C1 segment of cervical spinal cord (tissue), 14 donors: ENCODE measurements at regions not wholly inside any gene's neighbourhood (a gene's known extent, or its start where the extent isn't known, plus 50 kb on each side); places are given as distances from the start of the nearest gene placed in this dataset.

ENCODE experiments used
- DNase-seq, 14 donors: peaks; one replicate each; lab custom pipeline; 2025; lab: John Stamatoyannopoulos, UW

DNA sequence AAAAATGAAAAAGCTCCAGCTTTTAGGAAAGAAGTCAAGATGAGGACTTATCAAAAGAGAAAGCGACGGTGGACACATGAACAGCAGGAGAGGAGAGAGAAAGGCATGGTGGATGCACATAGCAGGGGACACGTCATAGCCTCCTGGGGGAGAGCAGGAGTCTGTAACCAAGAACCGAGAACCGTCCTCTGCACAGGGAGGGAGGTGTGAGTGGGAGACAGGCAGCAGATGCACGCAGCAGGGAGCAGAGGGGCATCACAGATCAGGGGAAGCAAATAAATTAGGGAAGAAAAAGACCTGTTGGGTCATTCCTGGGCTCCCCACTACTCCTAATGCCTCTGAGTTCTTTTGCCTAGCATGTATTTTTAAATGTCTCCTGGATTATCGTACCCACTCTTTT lies 138.1 kb upstream of the RMST start:
- no peak for DNase-seq

GRCh38 chr12:97335115-97335514 lies 127.5 kb upstream of the RMST start:
- DNase-seq = no peak

DNA sequence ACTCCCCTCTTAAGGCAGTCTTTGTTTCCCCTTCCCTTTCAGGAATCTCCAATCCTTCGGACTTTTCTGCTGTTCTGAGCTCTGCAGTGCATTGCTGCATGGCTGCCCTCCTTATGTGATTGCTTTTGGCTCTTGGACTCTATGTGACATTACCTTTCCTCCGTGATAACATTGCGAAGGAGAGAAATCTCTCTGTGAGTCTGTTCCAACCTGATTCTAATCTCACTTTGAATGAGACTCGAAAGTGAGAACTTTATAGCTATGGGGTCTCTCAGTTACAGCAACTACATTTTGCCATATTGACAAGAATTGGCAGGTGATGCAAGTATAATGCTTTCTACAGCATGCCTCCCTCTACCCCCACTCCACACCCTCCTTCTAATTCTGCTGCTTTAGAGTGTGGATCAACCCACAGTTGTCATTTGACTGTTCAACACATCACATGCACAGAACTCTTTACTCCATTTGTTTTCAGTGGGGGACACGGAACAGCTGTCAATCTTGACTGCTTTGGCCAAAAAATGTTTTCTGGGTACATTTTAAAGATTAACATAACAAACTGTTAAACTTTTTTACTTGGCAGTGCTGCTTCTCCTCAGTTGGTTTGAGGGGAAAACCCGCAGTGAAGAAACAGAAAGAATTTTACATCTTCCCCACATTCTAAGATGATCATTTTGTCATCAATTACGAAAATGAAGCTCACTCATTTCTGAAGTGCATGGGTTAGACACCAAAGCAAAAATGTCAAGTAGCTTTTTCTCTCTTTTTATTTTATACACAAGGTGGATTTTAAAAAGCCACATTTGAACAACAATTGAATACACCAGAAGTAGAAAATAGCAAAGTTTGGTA lies 125.5 kb upstream of the RMST start:
- no peak for DNase-seq

DNA sequence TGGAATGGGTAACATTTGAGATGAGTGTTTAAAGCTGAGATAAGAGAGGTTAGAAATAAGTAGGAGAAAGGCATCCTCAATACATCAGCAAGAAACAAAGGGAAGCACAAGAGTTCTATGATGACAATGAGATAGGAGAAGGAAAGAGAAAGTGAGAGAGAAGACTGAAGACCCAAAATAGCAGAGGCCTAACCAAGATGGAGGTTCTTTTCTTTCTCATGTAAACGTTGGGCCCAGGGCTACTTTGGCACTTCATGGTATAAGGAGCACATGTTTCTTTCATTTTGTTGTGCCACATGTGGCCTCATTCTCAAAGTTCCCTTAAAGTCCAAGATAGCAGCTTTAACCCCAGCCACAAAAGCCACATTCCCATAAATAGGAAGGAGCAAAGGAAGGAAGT lies 120.5 kb upstream of the RMST start:
- DNase-seq = no peak

DNA sequence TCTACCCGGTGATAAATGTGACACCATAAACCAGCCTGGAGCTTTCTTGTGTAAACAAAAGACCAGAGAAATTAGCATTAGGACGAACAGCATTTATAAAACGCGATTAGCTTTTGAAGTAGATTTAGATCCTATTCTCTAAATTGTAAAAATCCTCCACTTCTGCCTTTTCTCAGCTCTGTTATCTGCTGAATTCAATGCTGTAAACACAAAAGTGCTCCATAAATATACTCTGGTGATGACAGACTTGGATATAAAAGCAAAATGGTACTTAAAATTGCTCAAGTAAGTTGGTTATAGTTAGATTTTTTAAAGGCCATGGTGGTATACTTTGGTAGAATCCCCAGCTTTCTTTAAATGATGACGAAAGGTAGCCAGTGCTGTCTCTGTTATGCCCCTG lies 114.6 kb upstream of the RMST start:
- no peak for DNase-seq

DNA sequence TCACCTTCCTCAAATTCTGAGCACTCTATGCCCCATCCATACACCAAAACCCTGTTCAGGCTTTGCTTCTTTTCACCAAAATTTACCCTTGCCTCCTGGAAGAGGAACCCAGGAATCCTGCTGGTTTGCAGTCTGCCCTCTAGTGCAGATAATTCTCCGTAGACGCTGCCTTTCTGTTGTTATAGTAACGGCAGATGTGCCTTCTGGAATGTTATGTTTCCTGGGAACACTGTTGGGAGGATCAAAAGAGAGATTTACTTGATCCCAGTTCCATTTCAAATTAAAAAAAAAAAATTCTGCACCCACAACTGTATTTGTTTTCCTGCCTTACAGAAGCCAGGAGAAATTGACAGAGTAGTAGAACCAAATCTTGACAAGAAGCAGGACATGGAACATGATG lies 104.2 kb upstream of the RMST start:
- no peak for DNase-seq

- no peak for DNase-seq
Measured at GRCh38 chr12:97359021-97359690, 103.4 kb upstream of the RMST start.

DNA sequence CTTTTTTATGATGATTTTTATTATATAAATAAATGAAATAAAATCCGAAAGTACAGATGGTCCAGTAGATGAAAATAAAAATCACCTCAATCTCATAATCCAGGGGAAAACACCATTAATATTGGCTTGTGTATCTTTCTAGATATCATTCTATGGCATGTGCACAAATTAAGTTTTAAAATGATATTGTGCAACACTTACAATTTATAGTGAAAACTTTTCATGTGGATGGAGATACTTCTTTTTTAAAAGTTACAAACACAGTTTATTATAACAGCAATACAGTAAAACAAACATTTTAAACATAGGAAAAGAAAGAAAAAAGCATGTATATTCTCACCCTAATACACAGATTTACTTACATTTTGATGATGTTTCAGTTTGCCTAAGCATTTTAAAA lies 98.9 kb upstream of the RMST start:
- DNase-seq = no peak

GRCh38 chr12:97368462-97369163 lies 94.0 kb upstream of the RMST start:
- DNase-seq = no peak

DNA sequence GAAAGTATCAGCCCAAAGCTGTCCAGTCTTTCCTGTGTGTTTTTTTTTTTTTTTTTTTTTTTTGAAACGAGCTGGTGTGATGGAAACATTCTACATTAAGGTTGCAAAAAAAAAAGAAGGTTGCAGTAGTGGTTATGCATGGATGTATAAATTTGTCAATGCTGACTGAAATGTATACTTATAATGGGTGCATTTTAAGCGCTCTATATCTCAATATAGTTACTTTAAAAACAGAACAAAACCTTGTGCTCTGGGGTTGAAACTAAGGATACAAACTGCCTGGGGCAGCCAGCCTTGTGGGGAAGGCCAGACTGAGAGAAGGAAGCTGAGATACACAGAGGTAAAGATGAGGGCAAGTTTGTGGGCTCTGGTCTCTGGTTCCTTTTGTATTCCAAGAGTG lies 87.3 kb upstream of the RMST start:
- no peak for DNase-seq

GRCh38 chr12:97380440-97380839 lies 82.2 kb upstream of the RMST start:
- DNase-seq = no peak

- DNase-seq = no peak
Measured at GRCh38 chr12:97385121-97385520, 77.5 kb upstream of the RMST start.

DNA sequence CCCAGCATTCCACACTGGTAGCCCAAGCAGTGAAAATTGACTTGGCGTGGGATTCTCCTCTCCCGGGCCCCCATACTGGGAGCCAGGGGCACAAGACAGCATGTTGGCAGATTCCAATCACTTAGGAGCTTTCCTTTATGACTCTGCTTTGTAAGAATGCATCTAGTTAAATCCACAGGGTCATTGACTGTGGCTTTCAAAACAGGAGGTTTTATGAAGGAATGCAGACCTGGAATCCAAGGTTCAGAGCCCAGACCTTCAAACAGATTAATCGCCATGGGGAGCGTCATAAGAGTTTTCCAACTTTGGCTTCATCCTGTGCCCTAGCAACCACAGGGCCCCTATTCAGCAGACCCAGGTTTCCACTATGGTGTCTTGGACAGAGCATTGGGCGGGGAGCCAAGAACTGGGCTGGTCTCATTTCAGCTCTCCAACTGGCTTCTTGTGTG lies 76.4 kb upstream of the RMST start:
- peak in 9 of 14 donors; percentile 9 to 76 (median 41) for DNase-seq

- DNase-seq = no peak
Measured at GRCh38 chr12:97387844-97388243, 74.8 kb upstream of the RMST start.

- no peak for DNase-seq
Measured at GRCh38 chr12:97394657-97395056, 67.9 kb upstream of the RMST start.

GRCh38 chr12:97397008-97397407 lies 65.6 kb upstream of the RMST start:
- no peak for DNase-seq

- DNase-seq = no peak
Measured at GRCh38 chr12:97398704-97399103, 63.9 kb upstream of the RMST start.

- no peak for DNase-seq
Measured at GRCh38 chr12:97404093-97404492, 58.5 kb upstream of the RMST start.

DNA sequence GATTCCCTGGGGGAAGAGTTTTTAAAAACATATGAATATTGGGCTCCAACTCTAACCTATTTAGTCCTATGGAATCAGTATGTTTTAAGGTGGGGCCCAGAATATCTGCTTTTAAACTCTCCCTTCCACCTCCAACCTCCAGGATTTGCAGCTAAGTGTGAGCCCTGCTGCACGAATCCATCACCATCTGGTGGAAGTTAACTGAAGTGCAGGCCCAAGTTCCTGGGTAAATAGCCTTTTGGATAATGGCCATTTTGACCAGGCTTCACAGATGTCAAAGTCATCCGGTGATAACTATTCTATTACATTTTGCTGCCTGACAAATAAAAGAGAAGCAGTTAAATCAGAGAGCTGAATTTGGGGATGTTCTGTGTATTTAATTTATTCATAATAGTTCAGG lies 58.1 kb upstream of the RMST start:
- DNase-seq = peak in 3 of 14 donors; percentile 13 to 17 (median 16)

- no peak for DNase-seq
Measured at GRCh38 chr12:97408363-97408762, 54.2 kb upstream of the RMST start.

GRCh38 chr12:97411341-97411740 lies 51.3 kb upstream of the RMST start:
- no peak for DNase-seq
